Rectal smooth muscle tissue (tissue), 1 donor: ENCODE measurements at regions not wholly inside any gene's neighbourhood (a gene's known extent, or its start where the extent isn't known, plus 50 kb on each side); places are given as distances from the start of the nearest gene placed in this dataset.

Source experiments
- H3K27ac ChIP-seq: one replicate; pipeline ENCODE4 v1.7.0; 2013; ENCODE audit warnings: low read depth, low read length, inconsistent platforms
- H3K27me3 ChIP-seq: one replicate; pipeline ENCODE4 v1.7.0; 2013; ENCODE audit warnings: low read length; ENCODE audit not compliant: control insufficient read depth, insufficient read depth
- H3K36me3 ChIP-seq: one replicate; pipeline ENCODE4 v1.7.0; 2013; ENCODE audit warnings: low read length; ENCODE audit not compliant: control insufficient read depth, insufficient read depth
- H3K4me1 ChIP-seq: one replicate; pipeline ENCODE4 v1.7.0; 2013; ENCODE audit warnings: low read length; ENCODE audit not compliant: control insufficient read depth, insufficient read depth
- H3K4me3 ChIP-seq: one replicate; pipeline ENCODE4 v1.7.0; 2013; ENCODE audit warnings: low read length
- H3K9ac ChIP-seq: one replicate; pipeline ENCODE4 v1.7.0; 2013; ENCODE audit warnings: low read length

- Histone ChIP-seq H3K27me3 (no peaks in the 10 kb centered on the region), H3K27ac (no peak overlapping the region), H3K4me1 (no peaks in the 10 kb centered on the region), H3K9ac (no peak overlapping the region), H3K36me3 (no peaks in the 10 kb centered on the region), H3K4me3 (no peak overlapping the region)
These were observed 318.7 kb downstream of the PCDH18 start for GRCh38 chr4:137213372-137214173.

DNA sequence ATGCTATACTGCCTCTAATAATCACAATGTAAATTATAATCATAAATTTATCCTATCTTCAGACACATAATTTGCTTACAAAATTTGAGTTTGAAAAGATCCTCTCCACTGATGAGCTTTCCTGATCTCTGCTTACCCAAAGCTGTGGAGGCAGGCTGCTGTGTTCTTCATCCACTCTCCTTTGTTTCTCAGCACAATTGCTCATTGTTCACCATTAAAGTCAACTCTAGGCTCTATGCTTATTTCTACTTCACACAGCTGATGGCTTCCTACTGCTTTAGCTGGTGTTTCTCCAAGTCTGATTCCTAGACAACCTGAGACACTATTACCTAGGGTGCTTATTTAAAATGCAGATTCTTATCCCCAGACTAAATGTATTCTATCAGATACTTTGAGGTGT is 319.7 kb downstream of the PCDH18 start:
- no peaks in the 10 kb centered on the region for H3K27me3 ChIP-seq
- no peaks in the 10 kb centered on the region for H3K4me1 ChIP-seq
- no peaks in the 10 kb centered on the region for H3K36me3 ChIP-seq
- H3K9ac ChIP-seq = no peak overlapping the region
- H3K4me3 ChIP-seq = no peak overlapping the region
- no peak overlapping the region for H3K27ac ChIP-seq

- H3K36me3 ChIP-seq = no peaks in the 10 kb centered on the region
These were observed 323.1 kb downstream of the PCDH18 start for GRCh38 chr4:137209240-137209639.

DNA sequence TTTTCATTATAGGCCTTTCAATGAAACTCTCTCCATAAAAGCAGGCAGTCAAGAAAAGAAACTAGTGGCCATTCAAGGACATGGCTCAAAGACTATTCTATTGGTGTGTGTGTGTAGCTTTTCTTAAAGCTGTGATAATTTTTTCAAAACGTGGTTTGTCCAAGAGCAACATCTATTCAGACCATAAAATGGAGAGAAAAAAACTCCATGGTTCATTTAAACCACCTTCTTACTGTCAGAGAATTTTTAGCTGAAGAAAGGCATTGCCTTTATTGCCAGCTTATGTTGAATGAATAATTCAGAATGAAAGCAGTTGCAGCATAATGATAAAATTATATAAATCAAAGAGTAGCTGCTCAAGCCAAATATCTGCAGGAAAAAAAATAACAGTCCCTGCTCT is 325.5 kb downstream of the PCDH18 start:
- Histone ChIP-seq H3K9ac (no peak overlapping the region), H3K27me3 (no peaks in the 10 kb centered on the region), H3K4me3 (no peak overlapping the region), H3K36me3 (no peaks in the 10 kb centered on the region), H3K27ac (no peak overlapping the region), H3K4me1 (no peaks in the 10 kb centered on the region)

More at GRCh38 chr4:137209240-137209639, 323.1 kb downstream of the PCDH18 start:
- H3K4me1 ChIP-seq = no peaks in the 10 kb centered on the region
- H3K27me3 ChIP-seq = no peaks in the 10 kb centered on the region
- H3K4me3 ChIP-seq = no peak overlapping the region
- no peak overlapping the region for H3K27ac ChIP-seq
- no peak overlapping the region for H3K9ac ChIP-seq

DNA sequence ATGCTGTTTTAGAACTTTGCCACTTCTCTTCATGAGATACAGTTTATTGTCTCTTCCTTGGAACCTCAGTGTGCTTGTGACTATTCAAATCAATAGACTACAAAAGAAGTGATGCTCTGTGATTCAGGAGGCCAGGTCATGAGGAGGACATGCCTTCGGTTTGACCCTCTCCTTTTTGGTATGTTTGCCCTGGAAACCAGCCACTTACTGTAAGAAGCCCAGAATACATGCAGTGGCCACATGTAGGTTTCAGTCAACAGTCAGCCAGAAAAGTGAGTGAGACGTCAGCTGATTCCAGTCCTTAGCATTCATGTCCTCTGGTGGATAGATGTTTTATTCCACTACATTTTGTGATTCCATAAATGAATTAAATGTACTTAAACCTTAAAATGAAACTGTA is 328.7 kb downstream of the PCDH18 start:
- H3K27me3 ChIP-seq = no peaks in the 10 kb centered on the region
- H3K27ac ChIP-seq = no peak overlapping the region
- no peak overlapping the region for H3K9ac ChIP-seq
- no peaks in the 10 kb centered on the region for H3K36me3 ChIP-seq
- no peak overlapping the region for H3K4me3 ChIP-seq
- H3K4me1 ChIP-seq = no peaks in the 10 kb centered on the region

GRCh38 chr4:137200322-137200721 is 332.0 kb downstream of the PCDH18 start:
- Histone ChIP-seq H3K9ac (no peak overlapping the region), H3K27me3 (no peaks in the 10 kb centered on the region), H3K4me3 (no peak overlapping the region), H3K36me3 (no peaks in the 10 kb centered on the region), H3K27ac (no peak overlapping the region), H3K4me1 (no peaks in the 10 kb centered on the region)

DNA sequence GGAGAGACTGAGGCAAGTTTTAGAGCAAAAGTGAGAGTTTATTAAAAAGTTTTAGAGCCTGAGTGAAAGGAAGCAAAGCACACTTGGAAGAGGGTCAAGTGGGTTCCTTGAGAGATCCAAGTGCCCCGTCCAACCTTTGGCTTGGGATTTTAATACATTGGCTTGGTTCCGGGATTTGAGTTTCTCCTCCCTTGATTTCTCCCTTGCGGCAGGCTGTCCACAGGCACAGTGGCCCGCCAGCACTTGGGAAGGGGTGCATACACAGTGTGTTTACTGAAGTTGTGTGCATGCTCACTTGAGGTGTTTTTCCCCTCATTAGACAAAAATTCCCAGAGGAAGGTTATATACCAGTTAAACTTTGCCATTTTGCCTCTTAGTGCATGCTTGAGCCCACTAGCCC is 333.5 kb downstream of the PCDH18 start:
- no peak overlapping the region for H3K4me3 ChIP-seq

GRCh38 chr4:137194670-137195069 is 337.6 kb downstream of the PCDH18 start:
- H3K4me3 ChIP-seq = no peak overlapping the region
- no peaks in the 10 kb centered on the region for H3K4me1 ChIP-seq

More for the DNA sequence above, 333.5 kb downstream of the PCDH18 start:
- no peak overlapping the region for H3K27ac ChIP-seq
- H3K4me1 ChIP-seq = no peaks in the 10 kb centered on the region
- H3K9ac ChIP-seq = no peak overlapping the region
- H3K27me3 ChIP-seq = no peaks in the 10 kb centered on the region
- H3K36me3 ChIP-seq = no peaks in the 10 kb centered on the region

GRCh38 chr4:137193564-137193963 is 338.7 kb downstream of the PCDH18 start:
- Histone ChIP-seq H3K4me1 (no peaks in the 10 kb centered on the region), H3K27ac (no peak overlapping the region), H3K4me3 (no peak overlapping the region), H3K9ac (no peak overlapping the region), H3K27me3 (no peaks in the 10 kb centered on the region), H3K36me3 (no peaks in the 10 kb centered on the region)

More at GRCh38 chr4:137194670-137195069, 337.6 kb downstream of the PCDH18 start:
- no peaks in the 10 kb centered on the region for H3K36me3 ChIP-seq
- no peaks in the 10 kb centered on the region for H3K27me3 ChIP-seq
- H3K9ac ChIP-seq = no peak overlapping the region
- H3K27ac ChIP-seq = no peak overlapping the region

- Histone ChIP-seq H3K4me3 (no peak overlapping the region), H3K27me3 (no peaks in the 10 kb centered on the region), H3K9ac (no peak overlapping the region), H3K36me3 (no peaks in the 10 kb centered on the region), H3K27ac (no peak overlapping the region), H3K4me1 (no peaks in the 10 kb centered on the region)
These were observed 350.9 kb downstream of the PCDH18 start for GRCh38 chr4:137181293-137181899.

GRCh38 chr4:137180349-137180748 is 351.9 kb downstream of the PCDH18 start:
- H3K4me3 ChIP-seq = no peak overlapping the region
- H3K27me3 ChIP-seq = no peaks in the 10 kb centered on the region
- H3K4me1 ChIP-seq = no peaks in the 10 kb centered on the region
- H3K27ac ChIP-seq = no peak overlapping the region
- H3K9ac ChIP-seq = no peak overlapping the region
- H3K36me3 ChIP-seq = no peaks in the 10 kb centered on the region

- Histone ChIP-seq H3K36me3 (no peaks in the 10 kb centered on the region), H3K4me3 (no peak overlapping the region), H3K27ac (no peak overlapping the region), H3K27me3 (no peaks in the 10 kb centered on the region), H3K9ac (no peak overlapping the region), H3K4me1 (no peaks in the 10 kb centered on the region)
These were observed 375.5 kb downstream of the PCDH18 start for GRCh38 chr4:137156807-137157206.

- H3K27me3 ChIP-seq = no peaks in the 10 kb centered on the region
- H3K4me3 ChIP-seq = no peak overlapping the region
- H3K9ac ChIP-seq = no peak overlapping the region
- H3K36me3 ChIP-seq = no peaks in the 10 kb centered on the region
- H3K4me1 ChIP-seq = no peaks in the 10 kb centered on the region
- no peak overlapping the region for H3K27ac ChIP-seq
These were observed 376.2 kb downstream of the PCDH18 start for GRCh38 chr4:137156054-137156453.
